ENCODE measurements at regions not wholly inside any gene's neighbourhood (a gene's known extent, or its start where the extent isn't known, plus 50 kb on each side); places are given as distances from the start of the nearest gene placed in this dataset.

DNA sequence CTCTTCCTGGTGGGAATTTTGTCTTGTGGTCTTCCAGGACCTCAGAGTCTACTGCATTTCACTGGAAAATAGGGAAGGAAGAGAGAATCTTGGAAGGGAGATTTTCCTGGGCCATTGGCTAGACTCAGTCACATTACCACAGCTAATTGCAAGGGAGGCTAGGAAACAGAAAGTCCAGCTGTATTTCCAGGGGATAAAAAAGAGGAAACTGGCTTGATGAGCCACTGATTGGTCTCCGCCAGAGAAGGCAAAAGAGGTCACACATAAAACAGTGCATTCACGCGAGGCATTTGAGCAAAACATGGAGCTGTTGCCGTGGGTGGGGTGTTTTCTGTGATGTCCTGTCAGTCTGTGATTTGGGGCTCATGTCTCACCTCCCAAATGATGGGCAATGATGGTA lies 345.3 kb downstream of the FOXL1 start:
- TF ChIP-seq, protein P1, sequence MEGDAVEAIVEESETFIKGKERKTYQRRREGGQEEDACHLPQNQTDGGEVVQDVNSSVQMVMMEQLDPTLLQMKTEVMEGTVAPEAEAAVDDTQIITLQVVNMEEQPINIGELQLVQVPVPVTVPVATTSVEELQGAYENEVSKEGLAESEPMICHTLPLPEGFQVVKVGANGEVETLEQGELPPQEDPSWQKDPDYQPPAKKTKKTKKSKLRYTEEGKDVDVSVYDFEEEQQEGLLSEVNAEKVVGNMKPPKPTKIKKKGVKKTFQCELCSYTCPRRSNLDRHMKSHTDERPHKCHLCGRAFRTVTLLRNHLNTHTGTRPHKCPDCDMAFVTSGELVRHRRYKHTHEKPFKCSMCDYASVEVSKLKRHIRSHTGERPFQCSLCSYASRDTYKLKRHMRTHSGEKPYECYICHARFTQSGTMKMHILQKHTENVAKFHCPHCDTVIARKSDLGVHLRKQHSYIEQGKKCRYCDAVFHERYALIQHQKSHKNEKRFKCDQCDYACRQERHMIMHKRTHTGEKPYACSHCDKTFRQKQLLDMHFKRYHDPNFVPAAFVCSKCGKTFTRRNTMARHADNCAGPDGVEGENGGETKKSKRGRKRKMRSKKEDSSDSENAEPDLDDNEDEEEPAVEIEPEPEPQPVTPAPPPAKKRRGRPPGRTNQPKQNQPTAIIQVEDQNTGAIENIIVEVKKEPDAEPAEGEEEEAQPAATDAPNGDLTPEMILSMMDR (IDR thresholded peaks at IDR 0.05): no peak
- TF ChIP-seq POLR2AphosphoS5 (IDR thresholded peaks at IDR 0.05; ENCODE audit: insufficient read depth in 1 of 2, low read depth in 1 of 2): no peak

Data from vagina (tissue), 2 donors.